Upper lobe of right lung (tissue), 1 donor: ENCODE measurements at regions not wholly inside any gene's neighbourhood (a gene's known extent, or its start where the extent isn't known, plus 50 kb on each side); places are given as distances from the start of the nearest gene placed in this dataset.
"Not testable (repeated sequence)": the region's sequence is repeated elsewhere in the genome, so short reads cannot be mapped to it uniquely, and the experiment has no call there.

ENCODE experiments used
- ATAC-seq: fragments of 200-7000 bp; cut with Tn5 transposase; one replicate; pipeline ENCODE4 v1.9.1; 2020; ENCODE audit warnings: mild to moderate bottlenecking, moderate library complexity
- DNase-seq: peaks from one replicate; pipeline ENCODE4 v3.0.0-alpha.2; 2020
- H3K27ac ChIP-seq: fragments of 200-600 bp; one replicate; pipeline ENCODE4 v1.8.0; 2022
- H3K27me3 ChIP-seq: fragments of 200-600 bp; one replicate; pipeline ENCODE4 v1.8.0; 2022; ENCODE audit warnings: mild to moderate bottlenecking
- H3K36me3 ChIP-seq: fragments of 200-600 bp; one replicate; pipeline ENCODE4 v1.8.0; 2022
- H3K4me1 ChIP-seq: fragments of 200-600 bp; one replicate; pipeline ENCODE4 v1.8.0; 2022
- H3K4me3 ChIP-seq: fragments of 200-600 bp; one replicate; pipeline ENCODE4 v1.8.0; 2022; ENCODE audit warnings: mild to moderate bottlenecking
- H3K9me3 ChIP-seq: fragments of 200-600 bp; one replicate; pipeline ENCODE4 v1.8.0; 2022
- intact Hi-C: fragments of 100-400 bp; cut with DNase I; formaldehyde crosslinking; loops from one replicate; pipeline ENCODE4 v1.11.0; 2022
- TF ChIP-seq, protein P1 (sequence below): fragments of 200-600 bp; IDR thresholded peaks from one replicate; pipeline ENCODE4 v1.8.0; 2022; ENCODE audit warnings: antibody characterized with exemption
- donor health status: DM: no; HTN: yes; CAD: no; lungs with severe emphysema.

DNA sequence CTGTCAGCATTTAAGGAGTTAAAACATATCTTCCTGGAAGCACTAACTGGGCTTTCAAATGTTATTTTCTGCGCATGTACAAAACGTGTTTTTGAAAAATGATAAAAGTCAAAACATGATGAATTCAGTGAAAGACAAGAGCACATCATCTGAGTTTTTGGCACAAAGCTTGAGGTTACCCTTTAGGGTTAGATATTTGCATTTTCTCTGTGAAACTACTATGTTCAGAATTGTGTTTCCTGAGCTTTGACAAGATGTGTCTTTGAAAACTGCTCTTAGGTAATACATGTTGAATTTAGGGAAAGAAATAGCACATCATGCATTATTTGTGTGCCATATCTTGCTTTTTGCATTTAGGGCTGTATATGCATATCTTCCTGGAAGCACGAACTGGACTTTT lies 79.0 kb downstream of the ASCL4 start:
- H3K4me3 ChIP-seq: no peak overlapping the region
- TF ChIP-seq, protein P1, sequence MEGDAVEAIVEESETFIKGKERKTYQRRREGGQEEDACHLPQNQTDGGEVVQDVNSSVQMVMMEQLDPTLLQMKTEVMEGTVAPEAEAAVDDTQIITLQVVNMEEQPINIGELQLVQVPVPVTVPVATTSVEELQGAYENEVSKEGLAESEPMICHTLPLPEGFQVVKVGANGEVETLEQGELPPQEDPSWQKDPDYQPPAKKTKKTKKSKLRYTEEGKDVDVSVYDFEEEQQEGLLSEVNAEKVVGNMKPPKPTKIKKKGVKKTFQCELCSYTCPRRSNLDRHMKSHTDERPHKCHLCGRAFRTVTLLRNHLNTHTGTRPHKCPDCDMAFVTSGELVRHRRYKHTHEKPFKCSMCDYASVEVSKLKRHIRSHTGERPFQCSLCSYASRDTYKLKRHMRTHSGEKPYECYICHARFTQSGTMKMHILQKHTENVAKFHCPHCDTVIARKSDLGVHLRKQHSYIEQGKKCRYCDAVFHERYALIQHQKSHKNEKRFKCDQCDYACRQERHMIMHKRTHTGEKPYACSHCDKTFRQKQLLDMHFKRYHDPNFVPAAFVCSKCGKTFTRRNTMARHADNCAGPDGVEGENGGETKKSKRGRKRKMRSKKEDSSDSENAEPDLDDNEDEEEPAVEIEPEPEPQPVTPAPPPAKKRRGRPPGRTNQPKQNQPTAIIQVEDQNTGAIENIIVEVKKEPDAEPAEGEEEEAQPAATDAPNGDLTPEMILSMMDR: no peak
- no peaks in the 10 kb centered on the region for H3K36me3 ChIP-seq
- DNase-seq: no peak
- ATAC-seq: no peak
- H3K4me1 ChIP-seq: no peaks in the 10 kb centered on the region
- H3K27me3 ChIP-seq: peaks cover 26% of the 10 kb centered on the region
- H3K27ac ChIP-seq: no peak overlapping the region
- no peaks in the 10 kb centered on the region for H3K9me3 ChIP-seq
- intact Hi-C loops: no loop called here

DNA sequence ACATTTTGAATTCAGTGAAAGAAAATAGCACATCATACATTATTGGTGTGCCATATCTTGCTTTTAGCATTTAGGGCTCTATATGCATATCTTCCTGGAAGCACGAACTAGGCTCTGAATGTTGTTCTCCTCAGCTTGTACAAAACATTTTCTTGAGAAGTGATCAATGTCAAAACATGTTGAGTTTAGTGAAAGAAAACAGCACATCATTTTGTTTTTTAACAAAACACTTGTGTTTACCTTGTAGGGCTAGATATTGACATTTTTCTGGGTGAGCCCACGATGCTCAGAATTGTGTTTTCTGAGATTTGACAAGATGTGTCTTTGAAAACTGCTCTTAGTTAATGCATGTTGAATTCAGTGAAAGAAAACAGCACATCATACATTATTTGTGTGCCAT lies 81.0 kb downstream of the ASCL4 start:
- intact Hi-C loops: no loop called here
- H3K27ac ChIP-seq: no peak overlapping the region
- H3K9me3 ChIP-seq: no peaks in the 10 kb centered on the region
- no peaks in the 10 kb centered on the region for H3K36me3 ChIP-seq
- H3K4me3 ChIP-seq: no peak overlapping the region
- ATAC-seq (no peak), DNase-seq (no peak)
- TF ChIP-seq, protein P1: no peak
- no peaks in the 10 kb centered on the region for H3K4me1 ChIP-seq
- H3K27me3 ChIP-seq: peaks cover 29% of the 10 kb centered on the region

DNA sequence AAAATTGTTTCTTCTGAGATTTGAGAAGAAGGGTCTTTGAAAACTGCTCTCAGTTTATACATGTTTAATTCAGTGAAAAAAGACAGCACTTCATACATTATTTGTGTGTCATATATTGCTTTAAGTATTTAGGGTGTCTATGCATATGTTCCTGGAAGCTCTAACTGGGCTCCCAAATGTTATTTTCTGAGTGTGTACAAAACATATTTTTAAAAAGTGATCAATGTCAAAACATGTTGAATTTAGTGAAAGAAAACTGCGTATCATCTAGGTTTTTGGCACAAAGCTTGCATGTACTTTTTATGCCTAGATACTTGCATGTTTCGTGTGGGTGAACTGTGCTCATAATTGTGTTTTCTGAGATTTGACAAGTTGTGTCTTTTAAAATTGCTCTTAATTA lies 81.6 kb downstream of the ASCL4 start:
- ATAC-seq (no peak), DNase-seq (no peak)
- no peak overlapping the region for H3K27ac ChIP-seq
- H3K4me1 ChIP-seq: no peaks in the 10 kb centered on the region
- no peak overlapping the region for H3K4me3 ChIP-seq
- no peaks in the 10 kb centered on the region for H3K9me3 ChIP-seq
- TF ChIP-seq, protein P1: no peak
- no peaks in the 10 kb centered on the region for H3K36me3 ChIP-seq
- peaks cover 35% of the 10 kb centered on the region for H3K27me3 ChIP-seq
- intact Hi-C loops: no loop called here

DNA sequence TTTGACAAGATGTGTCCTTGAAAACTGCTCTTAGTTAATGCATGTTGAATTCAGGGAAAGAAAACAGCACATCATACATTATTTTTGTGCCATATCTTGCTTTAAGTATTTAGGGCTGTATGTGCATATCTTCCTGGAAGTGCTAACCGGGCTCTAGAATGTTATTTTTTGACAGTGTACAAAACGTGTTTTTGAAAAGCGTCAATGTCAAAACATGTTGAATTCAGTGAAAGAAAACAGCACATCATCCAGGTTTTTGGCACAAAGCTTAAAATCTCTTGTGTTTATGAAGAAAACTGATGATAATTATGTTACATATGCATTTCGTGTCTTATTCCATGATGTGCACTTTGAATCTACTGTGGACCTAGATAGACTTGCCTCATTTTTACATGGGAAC lies 82.7 kb downstream of the ASCL4 start:
- H3K4me3 ChIP-seq: no peak overlapping the region
- intact Hi-C loops: no loop called here
- TF ChIP-seq, protein P1: no peak
- no peaks in the 10 kb centered on the region for H3K9me3 ChIP-seq
- H3K36me3 ChIP-seq: no peaks in the 10 kb centered on the region
- H3K27me3 ChIP-seq: peaks cover 42% of the 10 kb centered on the region
- DNase-seq (no peak), ATAC-seq (no peak)
- no peaks in the 10 kb centered on the region for H3K4me1 ChIP-seq
- no peak overlapping the region for H3K27ac ChIP-seq

DNA sequence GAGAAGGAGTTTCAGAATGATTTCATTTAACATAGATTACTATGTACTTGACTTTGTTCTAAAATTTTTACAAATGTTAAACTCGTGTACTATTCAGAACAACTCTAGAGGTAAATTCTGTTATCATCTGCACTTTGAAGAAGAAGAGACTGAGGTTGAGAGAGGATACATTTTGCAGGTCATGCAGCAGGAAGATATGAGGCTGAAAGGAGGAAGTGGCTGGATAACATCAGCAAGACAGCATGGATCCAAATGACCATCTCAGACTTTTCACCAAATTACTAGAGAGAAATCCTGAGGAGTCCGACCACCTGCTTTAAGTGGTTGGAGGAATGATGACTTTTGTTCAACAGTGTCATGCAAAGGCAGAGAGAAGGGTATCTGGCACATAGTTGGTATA lies 84.9 kb downstream of the ASCL4 start:
- DNase-seq (no peak), ATAC-seq (no peak)
- Histone ChIP-seq H3K4me1 (no peaks in the 10 kb centered on the region), H3K9me3 (no peaks in the 10 kb centered on the region), H3K27me3 (peaks cover 40% of the 10 kb centered on the region), H3K36me3 (no peaks in the 10 kb centered on the region), H3K27ac (no peak overlapping the region), H3K4me3 (no peak overlapping the region)
- TF ChIP-seq, protein P1: no peak
- intact Hi-C loops: no loop called here

DNA sequence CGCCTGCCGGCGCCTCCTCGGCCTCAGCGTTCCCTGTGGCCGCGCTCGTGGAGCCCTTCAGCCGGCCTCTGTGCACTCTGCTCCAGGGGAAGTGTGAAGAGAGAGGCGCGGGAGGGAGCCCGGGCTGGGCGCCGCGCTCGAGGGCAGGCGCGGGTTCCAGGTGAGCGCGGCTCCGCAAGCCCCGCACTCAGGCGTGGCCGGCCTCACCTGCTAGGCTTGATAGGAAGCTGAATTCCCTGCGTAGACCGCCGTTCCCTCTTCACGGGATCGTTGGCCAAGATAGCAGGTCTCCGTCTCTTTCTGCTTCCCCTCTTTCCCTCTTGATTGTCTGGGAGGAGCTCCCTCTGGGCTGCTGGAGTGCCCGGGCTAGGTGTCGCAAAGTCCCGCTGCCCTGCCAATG lies 89.7 kb downstream of the ASCL4 start:
- intact Hi-C loops: no loop called here
- Histone ChIP-seq H3K36me3 (no peaks in the 10 kb centered on the region), H3K9me3 (no peaks in the 10 kb centered on the region), H3K27ac (no peak overlapping the region), H3K4me1 (no peaks in the 10 kb centered on the region), H3K4me3 (peak overlapping the region; percentile 6), H3K27me3 (peaks cover 32% of the 10 kb centered on the region)
- ATAC-seq (peak; percentile 67), DNase-seq (no peak)
- TF ChIP-seq, protein P1: no peak

DNA sequence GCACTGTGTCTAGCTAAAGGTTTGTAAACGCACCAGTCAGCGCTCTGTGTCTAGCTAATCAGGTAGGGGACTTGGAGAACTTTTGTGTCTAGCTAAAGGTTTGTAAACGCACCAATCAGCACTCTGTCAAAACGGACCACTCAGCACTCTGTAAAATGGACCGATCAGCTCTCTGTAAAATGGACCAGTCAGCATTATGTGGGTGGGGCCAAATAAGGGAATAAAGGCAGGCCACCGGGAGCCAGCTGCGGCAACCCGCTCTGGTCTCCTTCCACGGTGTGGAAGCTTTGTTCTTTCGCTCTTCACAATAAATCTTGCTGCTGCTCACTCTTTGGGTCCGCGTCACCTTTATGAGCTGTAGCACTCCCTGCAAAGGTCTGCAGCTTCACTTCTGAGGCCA lies 90.2 kb downstream of the ASCL4 start:
- H3K36me3 ChIP-seq, H3K4me3 ChIP-seq, intact Hi-C loops, H3K27ac ChIP-seq, H3K4me1 ChIP-seq, DNase-seq, ATAC-seq, H3K9me3 ChIP-seq: not testable (repeated sequence)
- peaks cover 29% of the 10 kb centered on the region for H3K27me3 ChIP-seq
